Stimulated activated CD4-positive, alpha-beta T cell treated with anti-CD3 and anti-CD28 coated beads, Interleukin-2, amount 100 ng/mL, for 4 hours (primary cell): ENCODE measurements at regions not wholly inside any gene's neighbourhood (a gene's known extent, or its start where the extent isn't known, plus 50 kb on each side); places are given as distances from the start of the nearest gene placed in this dataset.
"Not testable (repeated sequence)": the region's sequence is repeated elsewhere in the genome, so short reads cannot be mapped to it uniquely, and the experiment has no call there.

ENCODE experiments used
- DNase-seq: peaks from one replicate; pipeline ENCODE4 v3.0.0-alpha.2; 2020; ENCODE audit warnings: low read depth

- no peak for DNase-seq
Measured at GRCh38 chr21:35398346-35398982, 349.4 kb upstream of the RUNX1 start.

GRCh38 chr21:35397781-35398180 is 348.7 kb upstream of the RUNX1 start:
- no peak for DNase-seq

- no peak for DNase-seq
Measured at GRCh38 chr21:35396655-35397054, 347.6 kb upstream of the RUNX1 start.

GRCh38 chr21:35395728-35396127 is 346.6 kb upstream of the RUNX1 start:
- no peak for DNase-seq

GRCh38 chr21:35394634-35395369 is 345.7 kb upstream of the RUNX1 start:
- DNase-seq = no peak

- DNase-seq = no peak
Measured at GRCh38 chr21:35394049-35394448, 344.9 kb upstream of the RUNX1 start.

GRCh38 chr21:35390013-35390776 is 341.1 kb upstream of the RUNX1 start:
- no peak for DNase-seq

- DNase-seq = no peak
Measured at GRCh38 chr21:35386491-35387079, 337.5 kb upstream of the RUNX1 start.

GRCh38 chr21:35384375-35384774 is 335.3 kb upstream of the RUNX1 start:
- DNase-seq = no peak

GRCh38 chr21:35382696-35383095 is 333.6 kb upstream of the RUNX1 start:
- no peak for DNase-seq

- no peak for DNase-seq
Measured at GRCh38 chr21:35381743-35382310, 332.7 kb upstream of the RUNX1 start.

GRCh38 chr21:35380304-35380703 is 331.2 kb upstream of the RUNX1 start:
- not testable (repeated sequence) for DNase-seq

- no peak for DNase-seq
Measured at GRCh38 chr21:35378881-35379280, 329.8 kb upstream of the RUNX1 start.

GRCh38 chr21:35377505-35378090 is 328.5 kb upstream of the RUNX1 start:
- DNase-seq = no peak

GRCh38 chr21:35376406-35377135 is 327.5 kb upstream of the RUNX1 start:
- DNase-seq = no peak

- no peak for DNase-seq
Measured at GRCh38 chr21:35375115-35375514, 326.0 kb upstream of the RUNX1 start.

- no peak for DNase-seq
Measured at GRCh38 chr21:35373998-35374397, 324.9 kb upstream of the RUNX1 start.

- DNase-seq = no peak
Measured at GRCh38 chr21:35372201-35372600, 323.1 kb upstream of the RUNX1 start.

GRCh38 chr21:35370671-35371070 is 321.6 kb upstream of the RUNX1 start:
- DNase-seq = no peak

- DNase-seq = no peak
Measured at GRCh38 chr21:35370071-35370470, 321.0 kb upstream of the RUNX1 start.

- DNase-seq = no peak
Measured at GRCh38 chr21:35368326-35368725, 319.2 kb upstream of the RUNX1 start.
